ENCODE measurements at regions not wholly inside any gene's neighbourhood (a gene's known extent, or its start where the extent isn't known, plus 50 kb on each side); places are given as distances from the start of the nearest gene placed in this dataset.

GRCh38 chr2:71823526-71823925, 324.1 kb downstream of the CYP26B1 start:
- Histone ChIP-seq H3K27ac (no peak overlapping the region), H3K36me3 (no peaks in the 10 kb centered on the region), H3K27me3 (no peaks in the 10 kb centered on the region), H3K4me1 (no peaks in the 10 kb centered on the region), H3K9me3 (peaks cover 0 to 5% (median 0%) of the 10 kb centered on the region in 4 donors), H3K4me3 (no peak overlapping the region)
- no peak for DNase-seq (ENCODE audit: low spot score in 2 of 2)
- TF ChIP-seq CTCF (IDR thresholded peaks at IDR 0.05) (no peak), POLR2A (IDR thresholded peaks at IDR 0.05) (no peak), EP300 (IDR thresholded peaks at IDR 0.05) (no peak)

GRCh38 chr2:71822463-71822862, 325.2 kb downstream of the CYP26B1 start:
- no peaks in the 10 kb centered on the region for H3K36me3 ChIP-seq
- H3K27me3 ChIP-seq = no peaks in the 10 kb centered on the region
- no peak for DNase-seq (ENCODE audit: low spot score in 2 of 2)
- no peak overlapping the region for H3K27ac ChIP-seq
- H3K4me1 ChIP-seq = no peaks in the 10 kb centered on the region
- no peak overlapping the region for H3K4me3 ChIP-seq
- no peak for TF ChIP-seq POLR2A (IDR thresholded peaks at IDR 0.05)
- peaks cover 0 to 5% (median 0%) of the 10 kb centered on the region in 4 donors for H3K9me3 ChIP-seq

- H3K36me3 ChIP-seq = no peaks in the 10 kb centered on the region
- H3K27me3 ChIP-seq = no peaks in the 10 kb centered on the region
- no peaks in the 10 kb centered on the region for H3K4me1 ChIP-seq
- H3K9me3 ChIP-seq = peaks cover 0 to 5% (median 0%) of the 10 kb centered on the region in 4 donors
- no peak for DNase-seq (ENCODE audit: low spot score in 2 of 2)
- no peak overlapping the region for H3K4me3 ChIP-seq
- no peak for TF ChIP-seq POLR2A (IDR thresholded peaks at IDR 0.05)
- no peak for TF ChIP-seq EP300 (IDR thresholded peaks at IDR 0.05)
- no peak for TF ChIP-seq CTCF (IDR thresholded peaks at IDR 0.05)
- H3K27ac ChIP-seq = no peak overlapping the region
These were observed 325.8 kb downstream of the CYP26B1 start for GRCh38 chr2:71821856-71822255.

- no peak overlapping the region for H3K27ac ChIP-seq
- no peak overlapping the region for H3K4me3 ChIP-seq
- no peak for DNase-seq (ENCODE audit: low spot score in 2 of 2)
- no peaks in the 10 kb centered on the region for H3K36me3 ChIP-seq
- WGBS, 2 donors = 91 to 92% methylated on average over 4 of the region's 4 CpGs
- H3K27me3 ChIP-seq = no peaks in the 10 kb centered on the region
- H3K9me3 ChIP-seq = no peaks in the 10 kb centered on the region
- TF ChIP-seq CTCF (IDR thresholded peaks at IDR 0.05) (no peak), EP300 (IDR thresholded peaks at IDR 0.05) (no peak), POLR2A (IDR thresholded peaks at IDR 0.05) (no peak)
- no peaks in the 10 kb centered on the region for H3K4me1 ChIP-seq
These were observed 330.8 kb downstream of the CYP26B1 start for GRCh38 chr2:71816815-71817214.

GRCh38 chr2:71815701-71816474, 331.8 kb downstream of the CYP26B1 start:
- WGBS, 2 donors = 90 to 94% methylated on average over 5 of the region's 5 CpGs
- Histone ChIP-seq H3K9me3 (no peaks in the 10 kb centered on the region), H3K27ac (no peak overlapping the region), H3K4me3 (no peak overlapping the region), H3K4me1 (no peaks in the 10 kb centered on the region), H3K36me3 (no peaks in the 10 kb centered on the region), H3K27me3 (no peaks in the 10 kb centered on the region)
- no peak for TF ChIP-seq EP300 (IDR thresholded peaks at IDR 0.05)
- no peak for TF ChIP-seq CTCF (IDR thresholded peaks at IDR 0.05)
- no peak for TF ChIP-seq POLR2A (IDR thresholded peaks at IDR 0.05)
- DNase-seq (ENCODE audit: low spot score in 2 of 2) = no peak

- no peak overlapping the region for H3K27ac ChIP-seq
- H3K4me1 ChIP-seq = no peaks in the 10 kb centered on the region
- 83 to 85% methylated on average over 2 of the region's 2 CpGs for WGBS, 2 donors
- no peak overlapping the region for H3K4me3 ChIP-seq
- no peak for TF ChIP-seq EP300 (IDR thresholded peaks at IDR 0.05)
- no peak for TF ChIP-seq CTCF (IDR thresholded peaks at IDR 0.05)
- no peak for TF ChIP-seq POLR2A (IDR thresholded peaks at IDR 0.05)
- DNase-seq (ENCODE audit: low spot score in 2 of 2) = no peak
- no peaks in the 10 kb centered on the region for H3K9me3 ChIP-seq
- H3K27me3 ChIP-seq = no peaks in the 10 kb centered on the region
- H3K36me3 ChIP-seq = no peaks in the 10 kb centered on the region
These were observed 332.8 kb downstream of the CYP26B1 start for GRCh38 chr2:71814885-71815284.

All from tibial nerve (tissue), 4 donors.